GM23248 (cell line): ENCODE measurements at regions not wholly inside any gene's neighbourhood (a gene's known extent, or its start where the extent isn't known, plus 50 kb on each side); places are given as distances from the start of the nearest gene placed in this dataset.

Source experiments
- EZH2 ChIP-seq: fragments of 200-600 bp; sonication (generic); IDR thresholded peaks from 2 replicates; pipeline ENCODE4 v1.6.1; 2018; ENCODE audit warnings: antibody characterized with exemption, mild to moderate bottlenecking; ENCODE audit not compliant: insufficient read depth, poor library complexity, severe bottlenecking
- EZH2phosphoT487 ChIP-seq: fragments of 200-600 bp; sonication (generic); IDR thresholded peaks from 2 replicates; pipeline ENCODE4 v1.6.1; 2018; ENCODE audit warnings: antibody characterized with exemption, moderate library complexity, mild to moderate bottlenecking, low read depth; ENCODE audit not compliant: insufficient read depth

GRCh38 chrX:42951747-42952146 is 173.8 kb upstream of the PPP1R2C start:
- no peak for TF ChIP-seq EZH2
- no peak for TF ChIP-seq EZH2phosphoT487
